PC-3 (cell line): ENCODE measurements at regions not wholly inside any gene's neighbourhood (a gene's known extent, or its start where the extent isn't known, plus 50 kb on each side); places are given as distances from the start of the nearest gene placed in this dataset.

Experiments
- ATAC-seq: fragments of 200-7000 bp; cut with Tn5 transposase; 2 replicates; pipeline ENCODE4 v1.9.1; 2020; ENCODE audit warnings: mild to moderate bottlenecking, moderate library complexity
- BruUV-seq: library from RNA; stranded (reverse); fragments of 400-500 nt; replicated peaks from 2 replicates; lab custom pipeline; 2021; lab: Mats Ljungman, UMichigan
- CTCF ChIA-PET: fragments of 300-600 bp; sonication (Branson Sonifier 250); formaldehyde crosslinking; loops from one replicate; lab custom pipeline; 2022; ENCODE audit warnings: antibody characterized with exemption; lab: Charles Lee
- POLR2A ChIA-PET: fragments of 300-600 bp; sonication (Branson Sonifier 250); formaldehyde crosslinking; loops from one replicate; lab custom pipeline; 2022; ENCODE audit warnings: antibody characterized with exemption; ENCODE audit not compliant: unreplicated experiment; lab: Charles Lee
- DNase-seq: peaks from one replicate; pipeline ENCODE4 v3.0.0-alpha.2; 2015
- H2AFZ ChIP-seq: fragments of 300-600 bp; sonication (generic); 2 replicates; pipeline ENCODE4 v1.6.0; 2016; ENCODE audit warnings: antibody characterized with exemption, low read length
- H3F3A ChIP-seq: fragments of 300-600 bp; sonication (generic); one replicate; pipeline ENCODE4 v1.6.0; 2017; ENCODE audit warnings: antibody characterized with exemption, low read length, control low read depth, mild to moderate bottlenecking; ENCODE audit not compliant: unreplicated experiment
- H3K27ac ChIP-seq: fragments of 300-600 bp; sonication (generic); 2 replicates; pipeline ENCODE4 v1.5.1; 2016; ENCODE audit warnings: mild to moderate bottlenecking, low read length
- H3K27me3 ChIP-seq: fragments of 300-600 bp; sonication (generic); 2 replicates; pipeline ENCODE4 v1.6.1; 2016; ENCODE audit warnings: low read length, mixed read lengths
- H3K36me3 ChIP-seq: fragments of 300-600 bp; sonication (generic); 2 replicates; pipeline ENCODE4 v1.6.1; 2016; ENCODE audit warnings: low read depth, mixed run types, low read length, mixed read lengths
- H3K4me1 ChIP-seq: fragments of 300-600 bp; sonication (generic); 2 replicates; pipeline ENCODE4 v1.5.1; 2016; ENCODE audit warnings: low read length; ENCODE audit not compliant: insufficient read depth
- H3K4me2 ChIP-seq: fragments of 300-600 bp; sonication (generic); 2 replicates; pipeline ENCODE4 v1.6.0; 2016; ENCODE audit warnings: low read length
- H3K4me3 ChIP-seq: fragments of 300-600 bp; sonication (generic); 2 replicates; pipeline ENCODE4 v1.5.1; 2016; ENCODE audit warnings: mild to moderate bottlenecking, low read length, mixed read lengths
- H3K79me2 ChIP-seq: fragments of 300-600 bp; sonication (generic); 2 replicates; pipeline ENCODE4 v1.6.1; 2017; ENCODE audit warnings: low read length, mixed read lengths
- H3K9ac ChIP-seq: fragments of 300-600 bp; sonication (generic); 2 replicates; pipeline ENCODE4 v1.6.0; 2016; ENCODE audit warnings: mild to moderate bottlenecking, low read length
- H3K9me2 ChIP-seq: fragments of 300-600 bp; sonication (generic); replicated peaks from 2 replicates; pipeline ENCODE4 v1.6.1; 2016; ENCODE audit warnings: mixed run types, low read length, mixed read lengths
- H3K9me3 ChIP-seq: fragments of 300-600 bp; sonication (generic); 2 replicates; pipeline ENCODE4 v1.6.1; 2016; ENCODE audit warnings: low read length, mixed read lengths
- H4K20me1 ChIP-seq: fragments of 300-600 bp; sonication (generic); 2 replicates; pipeline ENCODE4 v1.6.1; 2016; ENCODE audit warnings: low read length, mixed read lengths
- CTCF ChIP-seq: fragments of 300-600 bp; sonication (generic); conservative IDR thresholded peaks from 2 replicates; pipeline ENCODE4 v1.5.1; 2017; ENCODE audit warnings: antibody characterized with exemption, low read depth, mild to moderate bottlenecking, low read length
- EZH2 ChIP-seq: fragments of 300-600 bp; sonication (generic); IDR thresholded peaks from one replicate; pipeline ENCODE4 v1.6.1; 2017; ENCODE audit warnings: antibody characterized with exemption, mild to moderate bottlenecking, low read length; ENCODE audit not compliant: unreplicated experiment
- EZH2phosphoT487 ChIP-seq: fragments of 300-600 bp; sonication (generic); IDR thresholded peaks from 2 replicates; pipeline ENCODE4 v1.6.1; 2018; ENCODE audit warnings: mild to moderate bottlenecking, antibody characterized with exemption, low read length, borderline replicate concordance
- intact Hi-C: fragments of 100-400 bp; cut with micrococcal nuclease; formaldehyde crosslinking; loops from 2 replicates; pipeline ENCODE4 v1.9.0; 2023

- H3K4me2 ChIP-seq: no peak overlapping the region
- no peak overlapping the region for H2AFZ ChIP-seq
- peaks cover 62% of the 10 kb centered on the region for H3K27me3 ChIP-seq
- ChIA-PET POLR2A (no interaction called here), CTCF (no interaction called here)
- H4K20me1 ChIP-seq: no peaks in the 10 kb centered on the region
- no peak overlapping the region for H3K27ac ChIP-seq
- no peak overlapping the region for H3K9ac ChIP-seq
- H3K9me3 ChIP-seq: peaks cover 7% of the 10 kb centered on the region; the same call in 1 of the 2 replicates
- DNase-seq (no peak), ATAC-seq (no peak)
- no peaks in the 10 kb centered on the region for H3K4me1 ChIP-seq
- no TSS peak for BruUV-seq
- intact Hi-C loops: no loop called here
- no peaks in the 10 kb centered on the region for H3K9me2 ChIP-seq
- H3K36me3 ChIP-seq: no peaks in the 10 kb centered on the region
- no peak overlapping the region for H3K4me3 ChIP-seq
- H3K79me2 ChIP-seq: no peaks in the 10 kb centered on the region
- H3F3A ChIP-seq: no peaks in the 10 kb centered on the region
- TF ChIP-seq CTCF: no peak
- TF ChIP-seq EZH2: no peak
- TF ChIP-seq EZH2phosphoT487: no peak
Observed at GRCh38 chr20:23272176-23273029, 78.2 kb upstream of the NXT1 start.

- TF ChIP-seq EZH2 (no peak), EZH2phosphoT487 (no peak), CTCF (no peak)
- no peaks in the 10 kb centered on the region for H3K4me1 ChIP-seq
- H3K36me3 ChIP-seq: no peaks in the 10 kb centered on the region
- peaks cover 45% of the 10 kb centered on the region for H3K27me3 ChIP-seq
- POLR2A ChIA-PET: no interaction called here
- no peak overlapping the region for H3K4me3 ChIP-seq
- H2AFZ ChIP-seq: no peak overlapping the region
- BruUV-seq: no TSS peak
- H3K9me3 ChIP-seq: peaks cover 7% of the 10 kb centered on the region; the same call in 1 of the 2 replicates
- H3K4me2 ChIP-seq: no peak overlapping the region
- H3K9me2 ChIP-seq: no peaks in the 10 kb centered on the region
- H3K79me2 ChIP-seq: no peaks in the 10 kb centered on the region
- DNase-seq (no peak), ATAC-seq (no peak)
- CTCF ChIA-PET: no interaction called here
- intact Hi-C loops: no loop called here
- H3K9ac ChIP-seq: no peak overlapping the region
- H4K20me1 ChIP-seq: no peaks in the 10 kb centered on the region
- H3K27ac ChIP-seq: no peak overlapping the region
- H3F3A ChIP-seq: no peaks in the 10 kb centered on the region
Observed at GRCh38 chr20:23270382-23270911, 80.1 kb upstream of the NXT1 start.

- TF ChIP-seq EZH2phosphoT487 (no peak), CTCF (no peak), EZH2 (no peak)
- Histone ChIP-seq H3K79me2 (no peaks in the 10 kb centered on the region), H4K20me1 (no peaks in the 10 kb centered on the region), H3K4me1 (no peaks in the 10 kb centered on the region), H3K9me3 (peaks cover 7% of the 10 kb centered on the region; the same call in 1 of the 2 replicates), H3K36me3 (no peaks in the 10 kb centered on the region), H3K4me3 (no peak overlapping the region), H3K27ac (no peak overlapping the region), H3F3A (no peaks in the 10 kb centered on the region), H3K9ac (no peak overlapping the region), H3K4me2 (no peak overlapping the region), H3K9me2 (no peaks in the 10 kb centered on the region), H2AFZ (no peak overlapping the region), H3K27me3 (peaks cover 40% of the 10 kb centered on the region)
- no TSS peak for BruUV-seq
- DNase-seq (no peak), ATAC-seq (no peak)
- intact Hi-C loops: no loop called here
- ChIA-PET POLR2A (no interaction called here), CTCF (no interaction called here)
Observed at GRCh38 chr20:23269954-23270353, 80.6 kb upstream of the NXT1 start.
